PC-9 (cell line): ENCODE measurements at regions not wholly inside any gene's neighbourhood (a gene's known extent, or its start where the extent isn't known, plus 50 kb on each side); places are given as distances from the start of the nearest gene placed in this dataset.

ENCODE experiments used
- CTCF ChIP-seq: fragments of 200-600 bp; sonication (generic); conservative IDR thresholded peaks from 2 replicates; pipeline ENCODE4 v1.6.1; 2017; ENCODE audit warnings: mixed run types, antibody characterized with exemption, mild to moderate bottlenecking, moderate library complexity
- EZH2 ChIP-seq: fragments of 200-600 bp; sonication (generic); IDR thresholded peaks from 2 replicates; pipeline ENCODE4 v1.8.0; 2017; ENCODE audit warnings: antibody characterized with exemption, low read depth

- no peak for TF ChIP-seq CTCF
- no peak for TF ChIP-seq EZH2
Measured at GRCh38 chr4:96228463-96228862, 388.6 kb downstream of the PDHA2 start.
